SK-N-MC (cell line): ENCODE measurements at regions not wholly inside any gene's neighbourhood (a gene's known extent, or its start where the extent isn't known, plus 50 kb on each side); places are given as distances from the start of the nearest gene placed in this dataset.
A peak's percentile ranks its signal among the peaks of the same experiment; 100 is the strongest.
"Not testable (repeated sequence)": the region's sequence is repeated elsewhere in the genome, so short reads cannot be mapped to it uniquely, and the experiment has no call there.

Experiments
- DNase-seq: peaks from one replicate; pipeline ENCODE4 v3.0.0-alpha.2; 2011; ENCODE audit warnings: low read depth, low spot score
- H3K27ac ChIP-seq: fragments of 200-600 bp; sonication (generic); 2 replicates; pipeline ENCODE4 v1.5.1; 2016; ENCODE audit warnings: mixed run types
- H3K36me3 ChIP-seq: fragments of 200-600 bp; sonication (generic); 2 replicates; pipeline ENCODE4 v1.6.1; 2017; ENCODE audit warnings: antibody characterized with exemption, low read length, mixed read lengths; ENCODE audit not compliant: insufficient read depth
- H3K4me3 ChIP-seq: fragments of 200-600 bp; sonication (generic); 2 replicates; pipeline ENCODE4 v1.5.1; 2016
- H3K9ac ChIP-seq: fragments of 200-600 bp; sonication (generic); 2 replicates; pipeline ENCODE4 v1.8.0; 2017; ENCODE audit warnings: mixed run types, mixed read lengths; ENCODE audit not compliant: insufficient read length
- H3K9me3 ChIP-seq: fragments of 200-600 bp; sonication (generic); 2 replicates; pipeline ENCODE4 v1.6.1; 2017; ENCODE audit warnings: low read depth, mild to moderate bottlenecking, antibody characterized with exemption, low read length, moderate library complexity, mixed read lengths
- EZH2 ChIP-seq: fragments of 200-600 bp; sonication (generic); IDR thresholded peaks from one replicate; pipeline ENCODE4 v1.6.1; 2017; ENCODE audit warnings: antibody characterized with exemption
- FOXP2 ChIP-seq: optimal IDR thresholded peaks from 2 replicates; pipeline ENCODE3; 2011; ENCODE audit warnings: mild to moderate bottlenecking, moderate library complexity; ENCODE audit not compliant: insufficient read depth; ENCODE audit errors: extremely low read length, control extremely low read depth
- POLR2AphosphoS5 ChIP-seq: IDR thresholded peaks from 2 replicates; pipeline ENCODE4 v1.6.1; 2012; ENCODE audit warnings: mild to moderate bottlenecking, low read depth, low read length, borderline replicate concordance

DNA sequence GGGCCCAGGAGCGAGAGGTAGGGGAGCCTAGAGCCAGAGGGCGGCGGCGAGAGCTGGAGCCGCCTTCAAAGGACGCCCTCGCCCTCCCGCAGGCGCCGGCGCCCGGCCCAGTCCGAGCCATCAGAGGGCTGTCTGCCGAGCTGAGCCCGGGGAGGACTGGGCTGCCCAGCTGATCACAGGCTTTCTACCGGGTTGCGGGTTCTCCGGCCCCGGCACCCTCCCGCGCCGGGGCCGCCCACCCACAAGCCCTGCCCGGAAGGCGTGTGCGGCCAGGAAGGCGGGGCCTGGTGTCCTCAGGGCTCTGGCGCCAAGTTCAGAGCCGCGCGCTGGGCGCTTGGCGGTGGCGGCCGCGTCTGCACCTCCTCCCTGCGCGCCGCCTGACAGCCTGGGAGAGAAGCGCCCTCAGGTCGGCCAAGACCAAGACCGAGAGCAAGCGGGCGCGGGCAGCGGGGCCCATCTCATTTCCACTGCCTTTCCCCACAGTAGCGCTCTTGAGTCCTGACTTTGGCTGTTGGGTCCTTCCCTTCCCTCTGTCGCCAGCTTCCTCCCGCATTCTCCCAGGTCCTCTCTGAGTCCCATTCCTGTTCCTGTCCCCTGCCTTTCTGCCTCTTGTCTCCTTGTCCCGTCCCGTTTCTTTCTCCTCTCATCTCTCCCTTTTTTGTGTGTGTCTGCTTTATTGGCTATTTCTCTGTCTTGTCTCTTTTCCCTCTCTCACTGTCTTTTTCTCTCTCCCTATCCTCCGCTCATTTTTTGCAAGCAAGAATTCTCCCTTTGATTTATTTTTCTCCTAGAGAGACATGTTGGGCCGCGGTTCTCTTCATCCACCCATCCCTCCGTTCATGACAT, 60.6 kb upstream of the MSMB start:
- H3K27ac ChIP-seq: no peak overlapping the region
- no peak for DNase-seq
- TF ChIP-seq EZH2: no peak
- H3K9ac ChIP-seq: no peak overlapping the region
- no peaks in the 10 kb centered on the region for H3K9me3 ChIP-seq
- H3K4me3 ChIP-seq: peak overlapping the region; percentile 64
- no peaks in the 10 kb centered on the region for H3K36me3 ChIP-seq

GRCh38 chr10:46108158-46108499, 62.1 kb upstream of the MSMB start:
- not testable (repeated sequence) for H3K9ac ChIP-seq, H3K27ac ChIP-seq, H3K9me3 ChIP-seq, H3K4me3 ChIP-seq, DNase-seq, H3K36me3 ChIP-seq

- not testable (repeated sequence) for DNase-seq, H3K36me3 ChIP-seq, H3K27ac ChIP-seq, H3K9me3 ChIP-seq, H3K9ac ChIP-seq, H3K4me3 ChIP-seq
These were observed 108.2 kb upstream of the MSMB start for GRCh38 chr10:46154271-46154670.

DNA sequence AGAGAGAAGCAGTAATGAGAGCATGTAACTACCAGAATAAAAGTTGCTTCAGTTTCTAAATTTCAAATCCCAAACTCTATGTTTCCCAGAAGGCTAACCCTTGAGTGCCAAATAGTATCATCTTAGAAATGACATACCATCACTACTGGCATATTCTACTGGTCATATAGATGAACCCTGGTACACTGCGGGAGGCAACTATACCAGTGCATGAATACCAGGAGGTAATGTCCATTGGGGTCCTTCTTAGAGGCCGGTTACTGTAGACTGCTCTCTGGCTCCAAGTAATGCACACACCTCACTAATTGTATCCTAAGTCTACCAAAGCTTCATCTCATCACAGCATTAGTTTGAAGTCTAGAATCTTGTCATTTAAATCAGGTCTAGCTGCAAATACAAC, 108.6 kb upstream of the MSMB start:
- not testable (repeated sequence) for H3K36me3 ChIP-seq, H3K4me3 ChIP-seq, DNase-seq, H3K9me3 ChIP-seq, H3K9ac ChIP-seq, H3K27ac ChIP-seq

DNA sequence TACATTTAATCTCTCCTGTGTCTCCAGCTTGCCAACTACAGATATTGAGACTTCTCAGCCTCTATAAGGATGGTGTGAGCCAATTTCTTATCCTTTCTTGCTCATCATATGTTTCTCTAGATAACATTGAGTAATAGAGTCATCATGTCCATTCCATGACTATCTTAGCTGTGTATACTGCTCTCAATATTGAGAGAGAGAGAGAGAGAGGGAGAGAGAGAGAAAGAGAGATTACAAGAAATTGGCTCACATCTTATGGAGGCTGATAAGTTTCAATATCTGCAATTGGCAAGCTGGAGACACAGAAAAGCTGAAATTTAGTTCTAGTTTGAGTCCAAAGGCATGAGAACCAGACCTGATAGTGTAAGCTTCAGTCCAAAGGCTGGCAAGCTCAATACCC, 110.8 kb upstream of the MSMB start:
- not testable (repeated sequence) for H3K9ac ChIP-seq, H3K27ac ChIP-seq, H3K9me3 ChIP-seq, H3K4me3 ChIP-seq, H3K36me3 ChIP-seq, DNase-seq

DNA sequence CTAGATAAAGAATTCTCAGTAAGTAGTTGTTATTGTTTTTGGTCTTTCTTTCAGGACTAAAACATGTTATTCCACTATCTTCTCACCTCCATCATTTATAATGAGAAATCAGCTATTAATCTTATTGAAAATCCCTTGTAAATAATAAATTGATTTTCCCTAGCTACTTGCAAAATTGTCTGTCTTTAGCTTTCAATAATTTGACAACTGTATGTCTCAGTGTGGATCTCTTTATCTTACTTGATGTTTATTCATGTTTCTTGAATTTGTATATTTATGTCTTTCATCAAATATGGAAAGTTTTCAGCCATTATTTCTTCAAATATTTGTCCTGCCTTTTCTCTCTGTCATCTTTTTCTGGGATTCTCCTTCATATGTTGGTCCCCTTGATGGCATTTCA, 117.1 kb upstream of the ANTXRL start:
- Histone ChIP-seq H3K36me3 (no peaks in the 10 kb centered on the region), H3K4me3 (no peak overlapping the region), H3K27ac (no peak overlapping the region), H3K9ac (no peak overlapping the region), H3K9me3 (no peaks in the 10 kb centered on the region)
- DNase-seq: no peak
- no peak for TF ChIP-seq FOXP2
- no peak for TF ChIP-seq POLR2AphosphoS5
- no peak for TF ChIP-seq EZH2

GRCh38 chr10:46170789-46171188, 116.0 kb upstream of the ANTXRL start:
- DNase-seq: no peak
- no peak overlapping the region for H3K27ac ChIP-seq
- no peak for TF ChIP-seq EZH2

DNA sequence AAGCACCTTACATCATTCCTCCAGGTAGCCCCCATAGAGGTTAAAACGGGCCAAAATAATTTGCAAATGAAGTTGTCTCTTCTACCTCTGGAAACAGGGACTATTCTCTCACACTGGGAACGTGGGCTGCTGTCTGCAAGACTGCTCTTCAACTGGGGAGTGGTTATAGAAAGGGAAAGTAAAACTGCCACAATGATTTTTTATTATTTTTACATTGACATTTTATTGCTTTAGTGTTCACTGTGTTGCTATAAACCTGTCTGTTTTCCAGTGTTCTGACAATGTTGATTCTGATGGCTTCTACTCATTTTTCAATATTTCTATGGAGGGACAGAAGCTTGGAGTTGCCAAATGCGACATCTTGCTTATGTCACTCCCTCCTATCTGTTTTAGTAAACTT, 115.1 kb upstream of the ANTXRL start:
- Histone ChIP-seq H3K9ac (no peak overlapping the region), H3K9me3 (no peaks in the 10 kb centered on the region), H3K36me3 (no peaks in the 10 kb centered on the region), H3K4me3 (no peak overlapping the region), H3K27ac (no peak overlapping the region)
- TF ChIP-seq EZH2 (no peak), POLR2AphosphoS5 (no peak), FOXP2 (no peak)
- DNase-seq: no peak

More at GRCh38 chr10:46170789-46171188, 116.0 kb upstream of the ANTXRL start:
- H3K9me3 ChIP-seq: no peaks in the 10 kb centered on the region
- no peak overlapping the region for H3K4me3 ChIP-seq
- H3K9ac ChIP-seq: no peak overlapping the region
- H3K36me3 ChIP-seq: no peaks in the 10 kb centered on the region

- no peak for TF ChIP-seq POLR2AphosphoS5
- no peak for DNase-seq
These were observed 111.5 kb upstream of the ANTXRL start for GRCh38 chr10:46175296-46175695.

DNA sequence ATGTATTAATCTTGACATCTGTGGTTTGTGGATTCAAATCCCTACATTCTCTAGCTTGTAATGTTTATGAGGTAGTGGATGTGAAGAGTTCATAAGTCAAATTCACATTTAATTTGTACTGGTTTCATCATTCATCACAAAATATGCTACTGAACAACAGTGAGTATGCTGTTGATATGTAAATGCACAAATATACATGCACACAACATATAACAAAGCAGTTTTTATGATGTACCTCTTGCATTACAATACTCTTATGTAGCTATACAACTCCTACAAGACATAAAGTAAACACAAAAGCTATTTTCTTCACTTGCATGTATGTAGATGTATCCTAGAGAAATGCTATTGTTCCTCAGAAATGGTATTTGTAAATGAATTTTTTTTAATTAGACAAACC, 111.0 kb upstream of the ANTXRL start:
- TF ChIP-seq FOXP2: no peak
- H3K9me3 ChIP-seq: no peaks in the 10 kb centered on the region

More at GRCh38 chr10:46175296-46175695, 111.5 kb upstream of the ANTXRL start:
- no peaks in the 10 kb centered on the region for H3K9me3 ChIP-seq
- H3K27ac ChIP-seq: no peak overlapping the region
- H3K9ac ChIP-seq: no peak overlapping the region
- H3K4me3 ChIP-seq: no peak overlapping the region
- no peaks in the 10 kb centered on the region for H3K36me3 ChIP-seq

DNA sequence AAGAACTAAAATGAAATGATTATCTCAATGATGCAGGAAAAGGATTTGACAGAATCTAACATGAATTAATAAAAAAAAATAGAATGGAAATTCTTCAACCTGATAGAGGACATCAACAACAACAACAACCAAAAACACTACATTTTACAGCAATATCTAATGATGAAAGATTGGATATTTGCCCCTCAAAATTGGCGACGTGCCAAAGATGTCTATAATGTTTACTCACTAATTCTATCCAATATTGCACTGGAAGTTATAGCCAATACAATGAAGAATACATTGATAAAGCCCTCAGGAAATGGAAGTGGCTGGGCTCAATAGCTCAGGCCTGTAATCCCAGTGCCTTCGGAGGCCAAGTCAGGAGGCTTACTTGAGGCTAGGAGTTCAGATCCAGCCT, 99.4 kb upstream of the ANTXRL start:
- not testable (repeated sequence) for H3K9ac ChIP-seq, H3K4me3 ChIP-seq, DNase-seq, H3K9me3 ChIP-seq, H3K36me3 ChIP-seq, H3K27ac ChIP-seq

More for the DNA sequence above, 111.0 kb upstream of the ANTXRL start:
- Histone ChIP-seq H3K9ac (no peak overlapping the region), H3K36me3 (no peaks in the 10 kb centered on the region), H3K27ac (no peak overlapping the region), H3K4me3 (no peak overlapping the region)
- DNase-seq: no peak
